BJ (cell line): ENCODE measurements at regions not wholly inside any gene's neighbourhood (a gene's known extent, or its start where the extent isn't known, plus 50 kb on each side); places are given as distances from the start of the nearest gene placed in this dataset.
"Not testable (repeated sequence)": the region's sequence is repeated elsewhere in the genome, so short reads cannot be mapped to it uniquely, and the experiment has no call there.

Experiments
- CTCF ChIA-PET: fragments of 350-600 bp; formaldehyde crosslinking; extraction: SDS; loops from one replicate; lab custom pipeline; 2021; ENCODE audit warnings: antibody characterized with exemption, inconsistent platforms; lab: Yijun Ruan, JAX
- POLR2A ChIA-PET: fragments of 300-600 bp; sonication (Branson Sonifier 250); formaldehyde crosslinking; extraction: SDS; loops from one replicate; lab custom pipeline; 2021; ENCODE audit warnings: antibody characterized with exemption; lab: Charles Lee
- DNase-seq: peaks from one replicate; pipeline ENCODE4 v3.0.0-alpha.2; 2011; ENCODE audit warnings: low read depth
- H3K27me3 ChIP-seq: 2 replicates; pipeline ENCODE4 v1.6.0; 2011; ENCODE audit warnings: low read length; ENCODE audit not compliant: control insufficient read depth, insufficient read depth
- H3K36me3 ChIP-seq: 2 replicates; pipeline ENCODE4 v1.5.1; 2011; ENCODE audit warnings: low read length; ENCODE audit not compliant: control insufficient read depth, insufficient read depth
- H3K4me3 ChIP-seq: 2 replicates; pipeline ENCODE4 v1.5.1; 2011; ENCODE audit warnings: low read depth, mild to moderate bottlenecking, control low read depth, low read length
- TF ChIP-seq, protein P1 (sequence below): IDR thresholded peaks from 2 replicates; pipeline ENCODE4 v1.5.1; 2011; ENCODE audit warnings: low read depth, mild to moderate bottlenecking, control low read depth, inconsistent platforms, low read length, moderate library complexity; ENCODE audit not compliant: insufficient read depth

GRCh38 chr5:14995229-14995628, 123.7 kb upstream of the ANKH start:
- POLR2A ChIA-PET = no interaction called here
- CTCF ChIA-PET = no interaction called here
- Histone ChIP-seq H3K27me3 (peaks cover 11% of the 10 kb centered on the region), H3K4me3 (no peak overlapping the region), H3K36me3 (no peaks in the 10 kb centered on the region)
- DNase-seq = no peak
- TF ChIP-seq, protein P1, sequence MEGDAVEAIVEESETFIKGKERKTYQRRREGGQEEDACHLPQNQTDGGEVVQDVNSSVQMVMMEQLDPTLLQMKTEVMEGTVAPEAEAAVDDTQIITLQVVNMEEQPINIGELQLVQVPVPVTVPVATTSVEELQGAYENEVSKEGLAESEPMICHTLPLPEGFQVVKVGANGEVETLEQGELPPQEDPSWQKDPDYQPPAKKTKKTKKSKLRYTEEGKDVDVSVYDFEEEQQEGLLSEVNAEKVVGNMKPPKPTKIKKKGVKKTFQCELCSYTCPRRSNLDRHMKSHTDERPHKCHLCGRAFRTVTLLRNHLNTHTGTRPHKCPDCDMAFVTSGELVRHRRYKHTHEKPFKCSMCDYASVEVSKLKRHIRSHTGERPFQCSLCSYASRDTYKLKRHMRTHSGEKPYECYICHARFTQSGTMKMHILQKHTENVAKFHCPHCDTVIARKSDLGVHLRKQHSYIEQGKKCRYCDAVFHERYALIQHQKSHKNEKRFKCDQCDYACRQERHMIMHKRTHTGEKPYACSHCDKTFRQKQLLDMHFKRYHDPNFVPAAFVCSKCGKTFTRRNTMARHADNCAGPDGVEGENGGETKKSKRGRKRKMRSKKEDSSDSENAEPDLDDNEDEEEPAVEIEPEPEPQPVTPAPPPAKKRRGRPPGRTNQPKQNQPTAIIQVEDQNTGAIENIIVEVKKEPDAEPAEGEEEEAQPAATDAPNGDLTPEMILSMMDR = no peak

DNA sequence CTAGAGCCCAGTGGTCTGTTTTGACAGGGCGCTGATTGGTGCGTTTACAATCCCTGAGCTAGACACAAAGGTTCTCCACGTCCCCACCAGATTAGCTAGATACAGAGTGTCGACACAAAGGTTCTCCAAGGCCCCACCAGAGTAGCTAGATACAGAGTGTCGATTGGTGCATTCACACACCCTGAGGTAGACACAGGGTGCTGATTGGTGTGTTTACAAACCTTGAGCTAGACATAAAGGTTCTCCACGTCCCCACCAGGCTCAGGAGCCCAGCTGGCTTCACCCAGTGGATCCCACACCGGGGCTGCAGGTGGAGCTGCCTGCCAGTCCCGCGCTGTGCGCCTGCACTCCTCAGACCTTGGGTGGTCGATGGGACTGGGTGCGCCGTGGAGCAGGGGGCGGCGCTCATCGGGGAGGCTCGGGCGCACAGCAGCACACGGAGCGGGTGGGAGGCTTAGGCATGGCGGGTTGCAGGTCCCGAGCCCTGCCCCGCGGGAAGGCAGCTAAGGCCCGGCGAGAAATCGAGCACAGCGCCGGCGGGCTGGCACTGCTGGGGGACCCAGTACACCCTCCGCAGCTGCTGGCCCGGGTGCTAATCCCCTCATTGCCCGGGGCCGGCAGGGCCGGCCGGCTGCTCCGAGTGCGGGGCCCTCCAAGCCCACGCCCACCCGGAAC, 122.0 kb upstream of the ANKH start:
- H3K4me3 ChIP-seq, DNase-seq, POLR2A ChIA-PET, H3K36me3 ChIP-seq, H3K27me3 ChIP-seq: not testable (repeated sequence)
- CTCF ChIA-PET = interaction anchor here (1.2 kb wide), 2 partner anchors 17 to 266 kb away, joined by 3 to 7 read pairs; no protein-coding TSS in a partner anchor

DNA sequence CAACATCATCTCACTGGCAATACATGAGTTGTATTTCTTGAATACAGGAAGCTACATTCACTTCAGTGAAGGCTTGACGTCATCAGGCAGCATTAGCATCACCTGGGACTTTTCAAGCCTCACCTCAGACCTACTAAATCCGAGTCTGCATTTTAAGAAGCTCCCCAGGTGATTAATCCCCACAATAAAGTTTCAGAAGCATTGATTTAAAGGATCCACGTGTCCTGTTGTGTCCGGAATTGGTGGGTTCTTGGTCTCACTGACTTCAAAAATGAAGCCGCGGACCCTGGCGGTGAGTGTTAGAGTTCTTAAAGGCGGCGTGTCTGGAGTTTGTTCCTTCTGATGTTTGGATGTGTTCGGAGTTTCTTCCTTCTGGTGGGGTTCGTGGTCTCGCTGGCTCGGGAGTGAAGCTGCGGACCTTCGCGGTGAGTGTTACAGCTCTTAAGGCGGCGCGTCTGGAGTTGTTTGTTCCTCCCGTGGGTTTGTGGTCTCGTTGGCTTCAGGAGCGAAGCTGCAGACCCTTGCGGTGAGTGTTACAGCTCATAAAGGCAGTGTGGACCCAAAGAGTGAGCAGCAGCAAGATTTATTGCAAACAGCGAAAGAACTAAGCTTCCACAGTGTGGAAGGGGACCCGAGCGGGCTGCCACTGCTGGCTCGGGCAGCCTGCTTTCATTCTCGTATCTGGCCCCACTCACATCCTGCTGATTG, 121.3 kb upstream of the ANKH start:
- POLR2A ChIA-PET, H3K36me3 ChIP-seq, H3K4me3 ChIP-seq, DNase-seq, H3K27me3 ChIP-seq: not testable (repeated sequence)
- CTCF ChIA-PET = interaction anchor here (1.2 to 1.4 kb wide), 3 partner anchors 10 to 265 kb away, joined by 3 to 8 read pairs (median 7); no protein-coding TSS in a partner anchor

GRCh38 chr5:14988223-14988622, 116.6 kb upstream of the ANKH start:
- DNase-seq = no peak
- CTCF ChIA-PET = interaction anchor here (1.1 to 2.2 kb wide), 3 partner anchors 12 to 261 kb away, joined by 3 to 7 read pairs (median 4); no protein-coding TSS in a partner anchor
- Histone ChIP-seq H3K4me3 (no peak overlapping the region), H3K36me3 (no peaks in the 10 kb centered on the region), H3K27me3 (peaks cover 1% of the 10 kb centered on the region; the same call in 1 of the 2 replicates)
- TF ChIP-seq, protein P1 = no peak
- POLR2A ChIA-PET = no interaction called here

DNA sequence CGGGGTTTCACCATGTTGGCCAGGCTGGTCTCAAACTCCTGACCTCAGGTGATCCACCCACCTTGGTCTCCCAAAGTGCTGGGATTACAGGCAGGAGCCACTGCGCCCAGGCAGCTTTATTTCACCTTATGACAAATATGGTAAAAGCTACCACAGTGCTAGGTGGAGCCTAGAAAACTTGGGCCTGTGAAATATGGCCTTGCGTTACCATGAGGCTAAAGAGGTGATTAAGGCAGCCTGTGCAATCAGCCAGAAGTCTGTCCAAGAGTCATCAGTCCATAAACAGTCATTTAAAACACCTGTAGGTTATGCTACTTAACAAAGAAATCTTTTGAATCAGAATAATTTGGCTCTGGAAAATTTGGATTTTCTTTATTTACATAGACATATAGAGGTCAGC, 114.8 kb upstream of the ANKH start:
- Histone ChIP-seq H3K27me3 (peaks cover 1% of the 10 kb centered on the region; the same call in 1 of the 2 replicates), H3K4me3 (no peak overlapping the region), H3K36me3 (no peaks in the 10 kb centered on the region)
- POLR2A ChIA-PET = interaction anchor here (0.7 kb wide), 1 partner anchor 1105 kb away, joined by 8 read pairs; no protein-coding TSS in a partner anchor
- CTCF ChIA-PET = interaction anchor here (0.9 to 2.2 kb wide), 3 partner anchors 14 to 24 kb away, joined by 3 to 7 read pairs (median 3); no protein-coding TSS in a partner anchor
- no peak for DNase-seq
- TF ChIP-seq, protein P1 = no peak
